ENCODE measurements at regions not wholly inside any gene's neighbourhood (a gene's known extent, or its start where the extent isn't known, plus 50 kb on each side); places are given as distances from the start of the nearest gene placed in this dataset.

- no peak overlapping the region for H2AFZ ChIP-seq (ENCODE audit: low read length)
- no peak overlapping the region for H3K18ac ChIP-seq (ENCODE audit: extremely low read depth, low read length)
- H3K4ac ChIP-seq (replicated peaks; ENCODE audit: insufficient read length, low read depth, low read length), result no peak overlapping the region
- no peak overlapping the region for H2BK20ac ChIP-seq (ENCODE audit: low read length)
- no peak overlapping the region for H2BK12ac ChIP-seq (ENCODE audit: low read depth, low read length)
- H4K8ac ChIP-seq (ENCODE audit: extremely low read depth, insufficient read depth, low read length), result no peak overlapping the region
- POLR2A ChIA-PET (ENCODE audit: partially characterized antibody), result no interaction called here
- no peaks in the 10 kb centered on the region for H3K36me3 ChIP-seq (ENCODE audit: control insufficient read depth in 2 of 4, insufficient read depth in 4 of 4, low read length in 3 of 4)
- H3K4me3 ChIP-seq (ENCODE audit: extremely low read depth in 1 of 4, insufficient read depth in 2 of 4, low read depth in 3 of 4, low read length in 4 of 4), result no peak overlapping the region
- no peak overlapping the region for H4K91ac ChIP-seq (replicated peaks; ENCODE audit: insufficient read length, low read length)
- H2BK120ac ChIP-seq (replicated peaks; ENCODE audit: low read depth, low read length), result no peak overlapping the region
- H3K79me2 ChIP-seq (ENCODE audit: control insufficient read depth in 1 of 2, insufficient read depth in 2 of 2, low read length in 2 of 2), result no peaks in the 10 kb centered on the region
- no peaks in the 10 kb centered on the region for H3K9me3 ChIP-seq (ENCODE audit: insufficient read depth in 2 of 2, low read depth in 1 of 2, low read length in 1 of 2)
- H4K5ac ChIP-seq (ENCODE audit: insufficient read length, low read depth, low read length), result no peak overlapping the region
- H3K14ac ChIP-seq (ENCODE audit: insufficient read length), result no peak overlapping the region
- TF ChIP-seq TCF12 (IDR thresholded peaks at IDR 0.05; ENCODE audit: low read depth, low read length) (no peak), SP2 (IDR thresholded peaks at IDR 0.05; ENCODE audit: low read length) (no peak), NANOG (IDR thresholded peaks at IDR 0.05; ENCODE audit: insufficient read depth, low read depth, low read length, poor library complexity, severe bottlenecking) (no peak), SP4 (IDR thresholded peaks at IDR 0.05; ENCODE audit: low read length) (no peak), POU5F1 (IDR thresholded peaks at IDR 0.05; ENCODE audit: low read depth, low read length) (no peak), MAFK (IDR thresholded peaks at IDR 0.05; ENCODE audit: low read depth, low read length) (no peak), TEAD4 (IDR thresholded peaks at IDR 0.05; ENCODE audit: low read depth, low read length) (no peak), SIRT6 (IDR thresholded peaks at IDR 0.05; ENCODE audit: low read length) (no peak), FOSL1 (IDR thresholded peaks at IDR 0.05; ENCODE audit: insufficient read depth, low read depth, low read length) (no peak)
- no peak overlapping the region for H3K56ac ChIP-seq (replicated peaks; ENCODE audit: insufficient read length, low read depth, low read length)
- no peak overlapping the region for H2AK5ac ChIP-seq (ENCODE audit: low read depth, low read length)
- 86% methylated on average over 5 of the region's 5 CpGs; no CpG with 5 or more reads in 1 of the 2 experiments for WGBS, 2 experiments (ENCODE audit: extremely low coverage in 1 of 2, insufficient coverage in 1 of 2, insufficient read length in 1 of 2, insufficient replicate concordance in 2 of 2, low coverage in 1 of 2, low lambda C conversion rate in 2 of 2, missing lambda C conversion rate in 1 of 2)
- H3K79me1 ChIP-seq (ENCODE audit: low read depth, low read length), result no peaks in the 10 kb centered on the region
- no peak overlapping the region for H3K9ac ChIP-seq (replicated peaks in 1 of 4; ENCODE audit: extremely low read depth in 1 of 4, low read depth in 3 of 4, low read length in 3 of 4)
- H4K20me1 ChIP-seq (replicated peaks in 1 of 2; ENCODE audit: control insufficient read depth in 1 of 2, insufficient read depth in 2 of 2, low read length in 2 of 2), result no peaks in the 10 kb centered on the region
- no peaks in the 10 kb centered on the region for H3K27me3 ChIP-seq (replicated peaks in 1 of 4; ENCODE audit: control insufficient read depth in 3 of 4, extremely low read depth in 1 of 4, insufficient read depth in 3 of 4, low read length in 3 of 4)
- H3K23ac ChIP-seq (ENCODE audit: insufficient read length), result no peak overlapping the region
- DNase-seq (ENCODE audit: low read depth in 1 of 2, low spot score in 2 of 2) (no peak), FAIRE-seq (no peak)
- H2BK15ac ChIP-seq (ENCODE audit: low read length), result no peak overlapping the region
- no peaks in the 10 kb centered on the region for H3K23me2 ChIP-seq (ENCODE audit: low read depth, low read length)
- CTCF ChIA-PET (ENCODE audit: partially characterized antibody), result interaction anchor here (0.9 kb wide), 1 partner anchor 59 kb away, joined by 3 read pairs; no protein-coding TSS in a partner anchor
- no peak overlapping the region for H3K4me2 ChIP-seq (ENCODE audit: insufficient read depth in 1 of 2, low read depth in 2 of 2, low read length in 2 of 2)
- no peak overlapping the region for H3K27ac ChIP-seq (ENCODE audit: low read depth, low read length)
- no peaks in the 10 kb centered on the region for H3K4me1 ChIP-seq (replicated peaks in 1 of 4; ENCODE audit: control insufficient read depth in 3 of 4, insufficient read depth in 4 of 4, low read length in 3 of 4)
- H2BK5ac ChIP-seq (ENCODE audit: low read depth, low read length), result no peak overlapping the region
These were observed 226.2 kb downstream of the SP3 start for GRCh38 chr2:173739006-173739405.
